Mesendoderm (in vitro differentiated cells): ENCODE measurements at regions not wholly inside any gene's neighbourhood (a gene's known extent, or its start where the extent isn't known, plus 50 kb on each side); places are given as distances from the start of the nearest gene placed in this dataset.

Experiments used
- DNase-seq: peaks from one replicate; pipeline ENCODE4 v3.0.0; 2013
- H2AK5ac ChIP-seq: 2 replicates; pipeline ENCODE4 v1.6.1; 2013; ENCODE audit warnings: low read length, inconsistent platforms
- H2BK120ac ChIP-seq: 2 replicates; pipeline ENCODE4 v1.6.1; 2013; ENCODE audit warnings: low read depth, mild to moderate bottlenecking, low read length, moderate library complexity, mixed read lengths
- H2BK15ac ChIP-seq: replicated peaks from 2 replicates; pipeline ENCODE4 v1.6.1; 2013; ENCODE audit warnings: low read depth, mild to moderate bottlenecking, moderate library complexity
- H2BK5ac ChIP-seq: 2 replicates; pipeline ENCODE4 v1.6.1; 2013; ENCODE audit warnings: low read length, inconsistent platforms
- H3K18ac ChIP-seq: 2 replicates; pipeline ENCODE4 v1.6.1; 2013; ENCODE audit warnings: mild to moderate bottlenecking, low read length, mixed read lengths
- H3K23ac ChIP-seq: one replicate; pipeline ENCODE4 v1.6.1; 2013; ENCODE audit warnings: low read length
- H3K27ac ChIP-seq: 2 replicates; pipeline ENCODE4 v1.5.1; 2013; ENCODE audit warnings: low read depth, mild to moderate bottlenecking, inconsistent platforms, low read length, moderate library complexity
- H3K27me3 ChIP-seq: 2 replicates; pipeline ENCODE4 v1.6.1; 2013; ENCODE audit warnings: low read length, control low read depth, mild to moderate bottlenecking, inconsistent platforms; ENCODE audit not compliant: insufficient read depth, poor library complexity
- H3K36me3 ChIP-seq: 2 replicates; pipeline ENCODE4 v1.6.1; 2013; ENCODE audit warnings: low read length, inconsistent platforms; ENCODE audit not compliant: control insufficient read depth, insufficient read depth
- H3K4ac ChIP-seq: one replicate; pipeline ENCODE4 v1.6.1; 2013; ENCODE audit warnings: low read depth, mild to moderate bottlenecking, low read length, moderate library complexity
- H3K4me1 ChIP-seq: 2 replicates; pipeline ENCODE4 v1.6.1; 2013; ENCODE audit warnings: low read depth, low read length, inconsistent platforms; ENCODE audit not compliant: control insufficient read depth
- H3K4me2 ChIP-seq: 2 replicates; pipeline ENCODE4 v1.6.1; 2013; ENCODE audit warnings: low read length
- H3K4me3 ChIP-seq: 2 replicates; pipeline ENCODE4 v1.5.1; 2013; ENCODE audit warnings: mild to moderate bottlenecking, low read length
- H3K56ac ChIP-seq: one replicate; pipeline ENCODE4 v1.6.1; 2013; ENCODE audit warnings: low read length
- H3K79me1 ChIP-seq: 2 replicates; pipeline ENCODE4 v1.6.1; 2013; ENCODE audit warnings: low read length, inconsistent platforms
- H3K79me2 ChIP-seq: 2 replicates; pipeline ENCODE4 v1.6.1; 2013; ENCODE audit warnings: mild to moderate bottlenecking, low read length; ENCODE audit not compliant: control insufficient read depth, insufficient read depth
- H3K9ac ChIP-seq: 2 replicates; pipeline ENCODE4 v1.6.1; 2013; ENCODE audit warnings: low read length, inconsistent platforms
- H4K5ac ChIP-seq: one replicate; pipeline ENCODE4 v1.6.1; 2013; ENCODE audit warnings: low read length
- H4K8ac ChIP-seq: one replicate; pipeline ENCODE4 v1.6.1; 2013; ENCODE audit warnings: low read depth, mild to moderate bottlenecking, control low read depth, low read length, moderate library complexity
- WGBS: extraction: QIAGEN DNeasy Blood & Tissue Kit; methylation state at CpG from one replicate; pipeline ENCODE4 v1.1.7; 2013; ENCODE audit warnings: low lambda C conversion rate, missing lambda C conversion rate; ENCODE audit not compliant: insufficient coverage; ENCODE audit errors: extremely low coverage; 5-methylcytosine and 5-hydroxymethylcytosine counted together

DNA sequence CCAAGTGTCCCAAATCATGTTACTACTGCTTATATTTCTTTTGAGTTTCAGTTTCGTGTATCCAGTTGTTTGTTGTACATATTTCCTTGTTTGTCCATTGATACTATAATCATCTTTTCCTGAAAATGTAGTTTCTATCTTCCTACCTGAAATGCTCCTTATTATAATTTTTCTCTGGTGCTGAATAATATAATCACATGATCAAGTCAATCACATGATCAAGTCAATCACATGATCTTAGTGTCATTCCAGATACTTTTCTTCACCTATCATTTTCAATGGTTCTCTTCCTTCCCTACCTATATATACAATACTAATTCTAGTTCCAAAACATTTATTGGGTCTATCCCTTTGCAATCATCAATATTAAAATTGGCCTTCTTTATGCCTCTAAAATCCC, 2058.8 kb downstream of the PCDH7 start:
- no peak overlapping the region for H4K8ac ChIP-seq
- no peak overlapping the region for H3K4ac ChIP-seq
- H3K27ac ChIP-seq: no peak overlapping the region
- no peaks in the 10 kb centered on the region for H3K79me1 ChIP-seq
- H3K27me3 ChIP-seq: no peaks in the 10 kb centered on the region
- DNase-seq: no peak
- no peak overlapping the region for H4K5ac ChIP-seq
- H2BK15ac ChIP-seq: no peak overlapping the region
- H2AK5ac ChIP-seq: no peak overlapping the region
- H2BK5ac ChIP-seq: no peak overlapping the region
- no peak overlapping the region for H3K56ac ChIP-seq
- H3K79me2 ChIP-seq: no peaks in the 10 kb centered on the region
- H3K4me2 ChIP-seq: no peak overlapping the region
- no peak overlapping the region for H2BK120ac ChIP-seq
- no peaks in the 10 kb centered on the region for H3K4me1 ChIP-seq
- no CpG with 5 or more reads among the region's 1 CpG for WGBS
- no peak overlapping the region for H3K4me3 ChIP-seq
- H3K36me3 ChIP-seq: no peaks in the 10 kb centered on the region
- H3K23ac ChIP-seq: no peak overlapping the region
- no peak overlapping the region for H3K18ac ChIP-seq
- no peak overlapping the region for H3K9ac ChIP-seq

GRCh38 chr4:32789026-32789608, 2068.9 kb downstream of the PCDH7 start:
- no peak overlapping the region for H3K18ac ChIP-seq

GRCh38 chr4:32790803-32791202, 2070.6 kb downstream of the PCDH7 start:
- no peak for DNase-seq
- Histone ChIP-seq H3K4me3 (no peak overlapping the region), H3K79me1 (no peaks in the 10 kb centered on the region), H3K4me1 (no peaks in the 10 kb centered on the region), H2AK5ac (no peak overlapping the region), H3K4ac (no peak overlapping the region), H3K56ac (no peak overlapping the region), H4K5ac (no peak overlapping the region), H3K23ac (no peak overlapping the region), H3K18ac (no peak overlapping the region), H3K4me2 (no peak overlapping the region), H2BK15ac (no peak overlapping the region), H3K79me2 (no peaks in the 10 kb centered on the region), H2BK5ac (no peak overlapping the region), H2BK120ac (no peak overlapping the region), H3K27ac (no peak overlapping the region), H3K27me3 (no peaks in the 10 kb centered on the region), H3K36me3 (no peaks in the 10 kb centered on the region), H4K8ac (no peak overlapping the region), H3K9ac (no peak overlapping the region)
- WGBS: no CpG with 5 or more reads among the region's 1 CpG

More at GRCh38 chr4:32789026-32789608, 2068.9 kb downstream of the PCDH7 start:
- Histone ChIP-seq H3K4me3 (no peak overlapping the region), H4K8ac (no peak overlapping the region), H2BK5ac (no peak overlapping the region), H3K27me3 (no peaks in the 10 kb centered on the region), H3K79me1 (no peaks in the 10 kb centered on the region), H3K56ac (no peak overlapping the region), H2AK5ac (no peak overlapping the region), H3K79me2 (no peaks in the 10 kb centered on the region), H3K9ac (no peak overlapping the region), H2BK120ac (no peak overlapping the region), H3K27ac (no peak overlapping the region), H3K4me2 (no peak overlapping the region), H3K4ac (no peak overlapping the region), H3K23ac (no peak overlapping the region), H2BK15ac (no peak overlapping the region), H4K5ac (no peak overlapping the region), H3K36me3 (no peaks in the 10 kb centered on the region), H3K4me1 (no peaks in the 10 kb centered on the region)
- DNase-seq: peak; percentile 72

- no peaks in the 10 kb centered on the region for H3K4me1 ChIP-seq
- no peak overlapping the region for H3K4me2 ChIP-seq
- H3K56ac ChIP-seq: no peak overlapping the region
- no CpG with 5 or more reads among the region's 9 CpGs for WGBS
- H2BK5ac ChIP-seq: no peak overlapping the region
- no peaks in the 10 kb centered on the region for H3K36me3 ChIP-seq
- H3K9ac ChIP-seq: no peak overlapping the region
- no peaks in the 10 kb centered on the region for H3K79me1 ChIP-seq
- H3K18ac ChIP-seq: no peak overlapping the region
- no peak overlapping the region for H3K27ac ChIP-seq
- no peak overlapping the region for H2BK15ac ChIP-seq
- no peak overlapping the region for H2AK5ac ChIP-seq
- no peak overlapping the region for H3K23ac ChIP-seq
- H3K4me3 ChIP-seq: no peak overlapping the region
- H3K27me3 ChIP-seq: no peaks in the 10 kb centered on the region
- no peak for DNase-seq
- H3K4ac ChIP-seq: no peak overlapping the region
- H4K8ac ChIP-seq: no peak overlapping the region
- no peak overlapping the region for H2BK120ac ChIP-seq
- H3K79me2 ChIP-seq: no peaks in the 10 kb centered on the region
- no peak overlapping the region for H4K5ac ChIP-seq
Observed at GRCh38 chr4:32798471-32799159, 2078.4 kb downstream of the PCDH7 start.

DNA sequence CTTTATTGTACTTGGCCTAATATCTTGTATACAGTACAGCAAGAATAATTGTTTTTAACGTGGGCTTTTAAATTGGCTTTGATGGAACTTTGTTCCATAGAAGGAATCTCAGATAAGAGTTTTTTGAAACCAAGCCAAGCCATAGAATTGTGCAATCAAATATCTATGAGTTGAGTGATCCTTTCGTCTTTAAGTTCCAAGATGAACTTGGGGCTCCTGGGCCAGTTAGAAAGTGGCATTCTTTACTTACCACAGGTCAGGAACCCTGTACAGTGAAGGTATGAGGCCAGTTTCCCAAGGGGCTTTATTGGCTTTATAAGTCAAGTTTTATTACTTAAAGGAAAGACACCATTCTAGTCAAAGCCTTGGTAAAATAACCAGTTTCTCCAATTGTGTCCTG, 2104.2 kb downstream of the PCDH7 start:
- H3K79me2 ChIP-seq: no peaks in the 10 kb centered on the region
- WGBS: no CpG with 5 or more reads among the region's 2 CpGs

GRCh38 chr4:32826169-32826568, 2106.0 kb downstream of the PCDH7 start:
- no peak overlapping the region for H3K23ac ChIP-seq
- no peak overlapping the region for H2BK120ac ChIP-seq
- no peaks in the 10 kb centered on the region for H3K27me3 ChIP-seq
- H3K36me3 ChIP-seq: no peaks in the 10 kb centered on the region
- DNase-seq: peak; percentile 68
- no peaks in the 10 kb centered on the region for H3K79me1 ChIP-seq
- no peak overlapping the region for H2BK5ac ChIP-seq
- no peak overlapping the region for H3K9ac ChIP-seq
- no peaks in the 10 kb centered on the region for H3K4me1 ChIP-seq
- no peak overlapping the region for H3K56ac ChIP-seq
- no peak overlapping the region for H2BK15ac ChIP-seq
- H3K4me2 ChIP-seq: no peak overlapping the region
- no peak overlapping the region for H3K27ac ChIP-seq
- no peak overlapping the region for H3K4me3 ChIP-seq
- no peak overlapping the region for H3K18ac ChIP-seq
- no CpG with 5 or more reads among the region's 3 CpGs for WGBS
- H4K5ac ChIP-seq: no peak overlapping the region
- H3K4ac ChIP-seq: no peak overlapping the region
- no peak overlapping the region for H2AK5ac ChIP-seq
- H4K8ac ChIP-seq: no peak overlapping the region
- no peaks in the 10 kb centered on the region for H3K79me2 ChIP-seq

More for the DNA sequence above, 2104.2 kb downstream of the PCDH7 start:
- no peaks in the 10 kb centered on the region for H3K4me1 ChIP-seq
- no peak overlapping the region for H3K4me2 ChIP-seq
- H3K79me1 ChIP-seq: no peaks in the 10 kb centered on the region
- no peak overlapping the region for H3K27ac ChIP-seq
- H3K56ac ChIP-seq: no peak overlapping the region
- H2AK5ac ChIP-seq: no peak overlapping the region
- H4K8ac ChIP-seq: no peak overlapping the region
- no peak overlapping the region for H4K5ac ChIP-seq
- no peak overlapping the region for H2BK120ac ChIP-seq
- H3K27me3 ChIP-seq: no peaks in the 10 kb centered on the region
- no peak overlapping the region for H3K18ac ChIP-seq
- H2BK15ac ChIP-seq: no peak overlapping the region
- H3K23ac ChIP-seq: no peak overlapping the region
- no peak overlapping the region for H3K4ac ChIP-seq
- H3K4me3 ChIP-seq: no peak overlapping the region
- DNase-seq: no peak
- H3K36me3 ChIP-seq: no peaks in the 10 kb centered on the region
- no peak overlapping the region for H3K9ac ChIP-seq
- no peak overlapping the region for H2BK5ac ChIP-seq
